SK-N-SH treated with all-trans-retinoic acid at 6 μM for 48 hours (cell line): ENCODE measurements at regions not wholly inside any gene's neighbourhood (a gene's known extent, or its start where the extent isn't known, plus 50 kb on each side); places are given as distances from the start of the nearest gene placed in this dataset.

ENCODE experiments used
- ATAC-seq: fragments of 200-7000 bp; cut with Tn5 transposase; 3 replicates; pipeline ENCODE4 v1.9.1; 2020; ENCODE audit warnings: mild to moderate bottlenecking, moderate library complexity
- ARNTL ChIP-seq: fragments of 450-650 bp; formaldehyde crosslinking; IDR thresholded peaks from 2 replicates; pipeline ENCODE4 v1.5.0; 2020; ENCODE audit warnings: low read depth, mild to moderate bottlenecking, moderate library complexity, borderline replicate concordance
- BACH2 ChIP-seq: fragments of 250-450 bp; sonication (Bioruptor Pico); IDR thresholded peaks from 2 replicates; pipeline ENCODE4 v1.9.0; 2021; ENCODE audit warnings: mild to moderate bottlenecking, borderline replicate concordance
- CREB5 ChIP-seq: fragments of 250-450 bp; sonication (Bioruptor Pico); IDR thresholded peaks from 2 replicates; pipeline ENCODE4 v1.5.1; 2020; ENCODE audit warnings: low read depth, mild to moderate bottlenecking, moderate library complexity
- CSDC2 ChIP-seq: fragments of 250-450 bp; sonication (Bioruptor Pico); IDR thresholded peaks from 2 replicates; pipeline ENCODE4 v1.5.0; 2020; ENCODE audit warnings: mild to moderate bottlenecking, moderate library complexity
- CSRNP3 ChIP-seq: fragments of 250-450 bp; sonication (Bioruptor Pico); IDR thresholded peaks from 2 replicates; pipeline ENCODE4 v1.5.1; 2021; ENCODE audit warnings: mild to moderate bottlenecking, moderate library complexity
- ESRRG ChIP-seq: fragments of 250-450 bp; sonication (Bioruptor Pico); IDR thresholded peaks from 2 replicates; pipeline ENCODE4 v1.6.1; 2021; ENCODE audit warnings: mild to moderate bottlenecking
- GLIS3 ChIP-seq: fragments of 250-450 bp; sonication (Bioruptor Pico); IDR thresholded peaks from 2 replicates; pipeline ENCODE4 v1.5.0; 2020; ENCODE audit warnings: mild to moderate bottlenecking, moderate library complexity
- ISL1 ChIP-seq: fragments of 250-450 bp; sonication (Bioruptor Pico); IDR thresholded peaks from 2 replicates; pipeline ENCODE4 v2.1.2; 2022; ENCODE audit warnings: mild to moderate bottlenecking, moderate library complexity
- OSR1 ChIP-seq: fragments of 250-450 bp; sonication (Bioruptor Pico); IDR thresholded peaks from 2 replicates; pipeline ENCODE4 v1.8.0; 2022; ENCODE audit warnings: moderate library complexity, mild to moderate bottlenecking, inconsistent platforms
- PATZ1 ChIP-seq: fragments of 250-450 bp; sonication (Bioruptor Pico); IDR thresholded peaks from 2 replicates; pipeline ENCODE4 v1.8.0; 2020; ENCODE audit warnings: mild to moderate bottlenecking, moderate library complexity, borderline replicate concordance
- PPARA ChIP-seq: fragments of 250-450 bp; sonication (Bioruptor Pico); IDR thresholded peaks from 2 replicates; pipeline ENCODE4 v1.5.0; 2020; ENCODE audit warnings: mild to moderate bottlenecking, borderline replicate concordance
- RARB ChIP-seq: fragments of 250-450 bp; sonication (Bioruptor Pico); IDR thresholded peaks from 2 replicates; pipeline ENCODE4 v1.8.0; 2021; ENCODE audit warnings: mild to moderate bottlenecking, moderate library complexity
- SNAI2 ChIP-seq: fragments of 250-450 bp; sonication (Bioruptor Pico); IDR thresholded peaks from 2 replicates; pipeline ENCODE4 v1.5.0; 2020; ENCODE audit warnings: mild to moderate bottlenecking, moderate library complexity
- TCF4 ChIP-seq: fragments of 250-450 bp; sonication (Bioruptor Pico); IDR thresholded peaks from 2 replicates; pipeline ENCODE4 v1.8.0; 2021; ENCODE audit warnings: mild to moderate bottlenecking, moderate library complexity, borderline replicate concordance
- TOX ChIP-seq: fragments of 250-450 bp; sonication (Bioruptor Pico); IDR thresholded peaks from 2 replicates; pipeline ENCODE4 v1.8.0; 2021; ENCODE audit warnings: mild to moderate bottlenecking, moderate library complexity, borderline replicate concordance
- ZFP30 ChIP-seq: fragments of 450-650 bp; formaldehyde crosslinking; IDR thresholded peaks from 2 replicates; pipeline ENCODE4 v1.5.0; 2022; ENCODE audit warnings: mild to moderate bottlenecking, moderate library complexity
- ZNF565 ChIP-seq: fragments of 450-650 bp; formaldehyde crosslinking; conservative IDR thresholded peaks from 2 replicates; pipeline ENCODE4 v1.5.0; 2020; ENCODE audit warnings: low read depth, mild to moderate bottlenecking, moderate library complexity
- ZNF70 ChIP-seq: fragments of 450-650 bp; formaldehyde crosslinking; IDR thresholded peaks from 2 replicates; pipeline ENCODE4 v1.5.0; 2020; ENCODE audit warnings: mild to moderate bottlenecking, moderate library complexity
- ZNF8 ChIP-seq: fragments of 450-650 bp; formaldehyde crosslinking; IDR thresholded peaks from 2 replicates; pipeline ENCODE4 v1.5.0; 2020; ENCODE audit warnings: mild to moderate bottlenecking, moderate library complexity
- TF ChIP-seq, protein P1 (sequence below): fragments of 250-450 bp; sonication (Bioruptor Pico); IDR thresholded peaks from 2 replicates; pipeline ENCODE4 v1.5.0; 2020; ENCODE audit warnings: mild to moderate bottlenecking, moderate library complexity

DNA sequence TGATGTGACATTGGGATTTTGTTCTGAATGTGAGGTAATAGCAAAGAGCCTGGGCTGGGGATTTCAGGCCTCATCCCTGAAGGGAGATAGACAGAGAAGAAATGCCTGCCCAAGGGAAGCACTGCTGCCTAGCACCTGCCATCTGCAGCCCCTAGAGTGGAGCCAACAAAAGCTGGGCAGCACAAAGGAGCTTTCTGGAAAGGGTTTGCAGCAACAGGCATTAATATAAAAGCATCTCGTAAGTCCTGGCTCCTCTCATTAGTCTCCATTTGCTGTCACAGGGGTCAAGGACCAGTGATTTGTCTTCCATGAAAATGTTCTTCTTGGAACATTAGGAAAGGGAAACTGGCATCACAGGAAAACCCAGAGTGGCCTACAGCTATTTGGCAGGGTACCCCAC, 157.2 kb upstream of the SLC14A2 start (continued):
- TF ChIP-seq ZNF565 (CRISPR knock-in tag) (no peak), RARB (CRISPR knock-in tag) (no peak), ARNTL (no peak), ESRRG (CRISPR knock-in tag) (no peak), ISL1 (CRISPR knock-in tag) (no peak)

DNA sequence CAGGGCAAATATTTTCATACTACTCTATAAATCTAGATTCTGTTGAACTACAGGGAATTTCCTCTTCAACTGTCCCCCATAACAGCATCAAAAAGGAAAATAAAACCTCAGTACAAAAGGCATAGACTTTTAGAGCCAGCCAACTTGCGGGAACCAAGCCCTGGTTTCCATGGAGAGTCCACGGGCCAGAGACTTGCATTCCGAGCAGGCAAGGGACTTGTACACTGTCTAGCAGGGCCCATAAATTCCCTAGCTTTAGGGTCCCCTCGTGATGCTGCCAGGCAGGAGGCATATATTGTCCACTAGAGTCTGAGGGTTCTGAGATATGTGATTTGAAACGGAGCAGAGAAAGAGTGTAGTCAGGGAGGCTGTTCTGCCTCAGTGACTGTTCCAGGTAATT, 153.1 kb upstream of the SLC14A2 start:
- TF ChIP-seq CSDC2 (CRISPR knock-in tag) (no peak), ESRRG (CRISPR knock-in tag) (no peak), CREB5 (no peak), ISL1 (CRISPR knock-in tag) (no peak), CSRNP3 (no peak), ZNF8 (no peak), BACH2 (CRISPR knock-in tag) (no peak), TOX (CRISPR knock-in tag) (no peak), ZFP30 (CRISPR knock-in tag) (no peak), ARNTL (no peak), ZNF70 (CRISPR knock-in tag) (no peak), TCF4 (CRISPR knock-in tag) (no peak), OSR1 (CRISPR knock-in tag) (no peak), ZNF565 (CRISPR knock-in tag) (no peak), SNAI2 (CRISPR knock-in tag) (no peak), PATZ1 (CRISPR knock-in tag) (no peak)
- TF ChIP-seq, protein P1, sequence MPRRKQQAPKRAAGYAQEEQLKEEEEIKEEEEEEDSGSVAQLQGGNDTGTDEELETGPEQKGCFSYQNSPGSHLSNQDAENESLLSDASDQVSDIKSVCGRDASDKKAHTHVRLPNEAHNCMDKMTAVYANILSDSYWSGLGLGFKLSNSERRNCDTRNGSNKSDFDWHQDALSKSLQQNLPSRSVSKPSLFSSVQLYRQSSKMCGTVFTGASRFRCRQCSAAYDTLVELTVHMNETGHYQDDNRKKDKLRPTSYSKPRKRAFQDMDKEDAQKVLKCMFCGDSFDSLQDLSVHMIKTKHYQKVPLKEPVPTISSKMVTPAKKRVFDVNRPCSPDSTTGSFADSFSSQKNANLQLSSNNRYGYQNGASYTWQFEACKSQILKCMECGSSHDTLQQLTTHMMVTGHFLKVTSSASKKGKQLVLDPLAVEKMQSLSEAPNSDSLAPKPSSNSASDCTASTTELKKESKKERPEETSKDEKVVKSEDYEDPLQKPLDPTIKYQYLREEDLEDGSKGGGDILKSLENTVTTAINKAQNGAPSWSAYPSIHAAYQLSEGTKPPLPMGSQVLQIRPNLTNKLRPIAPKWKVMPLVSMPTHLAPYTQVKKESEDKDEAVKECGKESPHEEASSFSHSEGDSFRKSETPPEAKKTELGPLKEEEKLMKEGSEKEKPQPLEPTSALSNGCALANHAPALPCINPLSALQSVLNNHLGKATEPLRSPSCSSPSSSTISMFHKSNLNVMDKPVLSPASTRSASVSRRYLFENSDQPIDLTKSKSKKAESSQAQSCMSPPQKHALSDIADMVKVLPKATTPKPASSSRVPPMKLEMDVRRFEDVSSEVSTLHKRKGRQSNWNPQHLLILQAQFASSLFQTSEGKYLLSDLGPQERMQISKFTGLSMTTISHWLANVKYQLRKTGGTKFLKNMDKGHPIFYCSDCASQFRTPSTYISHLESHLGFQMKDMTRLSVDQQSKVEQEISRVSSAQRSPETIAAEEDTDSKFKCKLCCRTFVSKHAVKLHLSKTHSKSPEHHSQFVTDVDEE (CRISPR knock-in tag), result no peak

DNA sequence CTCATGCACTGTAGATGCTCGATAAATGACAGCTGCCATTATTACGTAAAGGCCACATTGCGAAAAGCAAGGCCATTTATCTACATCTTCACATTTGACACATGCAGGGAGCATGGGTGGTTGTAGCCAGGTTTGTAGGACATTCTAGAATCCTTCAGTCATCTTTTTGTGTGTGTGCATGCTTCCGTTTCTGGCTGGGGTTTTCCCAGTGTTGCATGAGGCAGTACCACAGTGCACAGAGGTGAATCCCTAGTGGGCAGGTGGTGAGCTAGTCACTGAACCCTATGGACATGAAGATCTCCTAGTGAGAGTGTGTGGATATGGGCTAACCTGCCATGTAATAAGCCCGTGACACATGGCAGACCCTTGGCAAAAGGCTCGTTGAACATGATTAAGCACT, 151.8 kb upstream of the SLC14A2 start:
- TF ChIP-seq GLIS3 (CRISPR knock-in tag) (no peak), ISL1 (CRISPR knock-in tag) (no peak), ARNTL (no peak), ZFP30 (CRISPR knock-in tag) (no peak), CSDC2 (CRISPR knock-in tag) (no peak), ZNF70 (CRISPR knock-in tag) (no peak), ZNF8 (no peak), RARB (CRISPR knock-in tag) (no peak), SNAI2 (CRISPR knock-in tag) (no peak)
- ATAC-seq, result no peak

More for the DNA sequence above, 153.1 kb upstream of the SLC14A2 start:
- no peak for ATAC-seq

DNA sequence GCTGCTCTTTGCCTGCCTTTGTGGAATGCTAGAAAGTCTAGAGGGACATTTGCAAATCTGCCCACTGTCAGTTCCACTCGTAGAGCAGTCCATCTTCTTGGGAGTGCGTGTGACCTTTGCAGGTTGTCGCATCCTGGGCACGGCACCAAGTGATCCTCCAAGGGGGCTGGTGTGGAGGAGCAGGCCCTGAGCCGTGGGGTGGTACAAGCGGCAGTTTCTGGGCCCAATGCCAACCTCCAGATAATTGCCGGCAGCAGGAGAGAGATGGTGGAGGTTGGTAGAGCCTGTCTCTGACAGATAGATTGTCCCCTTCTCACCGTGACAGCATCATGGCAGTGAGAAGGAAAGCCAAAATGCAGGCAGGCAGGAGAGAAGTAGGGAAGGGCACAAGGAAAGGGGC, 150.7 kb upstream of the SLC14A2 start:
- ATAC-seq, result peak; percentile 82
- TF ChIP-seq, protein P1 (CRISPR knock-in tag), result peak; percentile 74
- no peak for TF ChIP-seq PPARA (CRISPR knock-in tag)
